ENCODE measurements at regions not wholly inside any gene's neighbourhood (a gene's known extent, or its start where the extent isn't known, plus 50 kb on each side); places are given as distances from the start of the nearest gene placed in this dataset.

DNA sequence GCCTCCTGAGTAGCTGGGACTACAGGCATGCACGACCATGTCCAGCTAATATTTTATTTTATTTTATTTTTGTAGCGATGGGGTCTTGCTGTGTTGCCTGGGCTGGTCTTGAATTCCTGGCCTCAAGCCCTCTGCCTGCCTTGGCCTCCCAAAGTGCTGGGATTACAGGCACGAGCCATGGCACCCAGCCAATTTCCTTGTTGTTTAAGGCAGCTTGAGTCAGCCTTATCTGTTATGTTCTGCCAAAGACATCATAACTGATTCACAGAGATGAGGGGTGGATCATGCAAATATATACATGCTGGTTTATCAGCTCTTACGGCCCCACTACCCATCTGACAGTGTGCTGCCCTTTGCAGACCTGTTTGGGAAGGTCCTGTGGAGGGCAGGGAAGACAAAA lies 826.7 kb downstream of the TYW1 start:
- TF ChIP-seq, protein P1, sequence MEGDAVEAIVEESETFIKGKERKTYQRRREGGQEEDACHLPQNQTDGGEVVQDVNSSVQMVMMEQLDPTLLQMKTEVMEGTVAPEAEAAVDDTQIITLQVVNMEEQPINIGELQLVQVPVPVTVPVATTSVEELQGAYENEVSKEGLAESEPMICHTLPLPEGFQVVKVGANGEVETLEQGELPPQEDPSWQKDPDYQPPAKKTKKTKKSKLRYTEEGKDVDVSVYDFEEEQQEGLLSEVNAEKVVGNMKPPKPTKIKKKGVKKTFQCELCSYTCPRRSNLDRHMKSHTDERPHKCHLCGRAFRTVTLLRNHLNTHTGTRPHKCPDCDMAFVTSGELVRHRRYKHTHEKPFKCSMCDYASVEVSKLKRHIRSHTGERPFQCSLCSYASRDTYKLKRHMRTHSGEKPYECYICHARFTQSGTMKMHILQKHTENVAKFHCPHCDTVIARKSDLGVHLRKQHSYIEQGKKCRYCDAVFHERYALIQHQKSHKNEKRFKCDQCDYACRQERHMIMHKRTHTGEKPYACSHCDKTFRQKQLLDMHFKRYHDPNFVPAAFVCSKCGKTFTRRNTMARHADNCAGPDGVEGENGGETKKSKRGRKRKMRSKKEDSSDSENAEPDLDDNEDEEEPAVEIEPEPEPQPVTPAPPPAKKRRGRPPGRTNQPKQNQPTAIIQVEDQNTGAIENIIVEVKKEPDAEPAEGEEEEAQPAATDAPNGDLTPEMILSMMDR (IDR thresholded peaks at IDR 0.05): no peak
- TF ChIP-seq POLR2AphosphoS5 (IDR thresholded peaks at IDR 0.05): no peak
- no peak for TF ChIP-seq POLR2A (IDR thresholded peaks at IDR 0.05)
